Chondrocyte (in vitro differentiated cells): ENCODE measurements at regions not wholly inside any gene's neighbourhood (a gene's known extent, or its start where the extent isn't known, plus 50 kb on each side); places are given as distances from the start of the nearest gene placed in this dataset.

Experiments
- DNase-seq: peaks from one replicate; pipeline ENCODE4 v3.0.0; 2021; ENCODE audit warnings: mixed read lengths, low spot score
- H3K27ac Mint-ChIP-seq: one replicate; pipeline ENCODE4 v1.8.0; 2021; ENCODE audit warnings: mild to moderate bottlenecking, moderate library complexity, mixed read lengths; ENCODE audit not compliant: unreplicated experiment
- H3K27me3 Mint-ChIP-seq: 2 replicates; pipeline ENCODE4 v1.8.0; 2021; ENCODE audit warnings: low read depth, mixed read lengths
- H3K36me3 Mint-ChIP-seq: 2 replicates; pipeline ENCODE4 v1.8.0; 2021; ENCODE audit warnings: low read depth, mixed read lengths
- H3K4me1 Mint-ChIP-seq: 2 replicates; pipeline ENCODE4 v1.8.0; 2021; ENCODE audit warnings: low read depth, mild to moderate bottlenecking, mixed read lengths
- H3K4me3 Mint-ChIP-seq: one replicate; pipeline ENCODE4 v1.8.0; 2021; ENCODE audit warnings: mild to moderate bottlenecking, moderate library complexity, mixed read lengths; ENCODE audit not compliant: unreplicated experiment
- H3K9me3 Mint-ChIP-seq: 2 replicates; pipeline ENCODE4 v1.8.0; 2021; ENCODE audit warnings: low read depth, mixed read lengths
- TF ChIP-seq, protein P1 (sequence below): fragments of 200-600 bp; sonication (generic); IDR thresholded peaks from 2 replicates; pipeline ENCODE4 v1.5.0; 2021; ENCODE audit warnings: antibody characterized with exemption, mild to moderate bottlenecking, moderate library complexity

DNA sequence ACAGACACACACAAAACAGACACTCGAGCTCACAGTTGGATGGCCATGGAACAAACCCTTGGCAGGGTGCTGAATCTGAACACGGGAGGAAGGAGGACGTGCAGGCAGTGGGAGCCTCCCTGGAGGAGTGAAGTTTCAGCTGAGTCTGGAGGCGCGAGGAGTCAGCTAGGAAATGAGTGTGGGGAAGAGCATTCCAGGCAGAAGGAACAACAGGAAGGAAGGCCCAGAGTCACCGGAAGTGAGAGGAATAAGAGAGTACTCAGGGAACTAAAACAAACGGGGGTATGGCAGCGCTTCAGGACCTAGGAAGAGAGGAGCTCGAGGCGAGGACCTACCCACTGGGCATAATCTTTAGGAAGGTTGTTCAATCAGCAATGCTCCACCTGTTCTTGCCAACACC lies 137.3 kb downstream of the SYF2 start:
- H3K27me3 Mint-ChIP-seq = peaks cover 24% of the 10 kb centered on the region
- no peaks in the 10 kb centered on the region for H3K4me1 Mint-ChIP-seq
- TF ChIP-seq, protein P1, sequence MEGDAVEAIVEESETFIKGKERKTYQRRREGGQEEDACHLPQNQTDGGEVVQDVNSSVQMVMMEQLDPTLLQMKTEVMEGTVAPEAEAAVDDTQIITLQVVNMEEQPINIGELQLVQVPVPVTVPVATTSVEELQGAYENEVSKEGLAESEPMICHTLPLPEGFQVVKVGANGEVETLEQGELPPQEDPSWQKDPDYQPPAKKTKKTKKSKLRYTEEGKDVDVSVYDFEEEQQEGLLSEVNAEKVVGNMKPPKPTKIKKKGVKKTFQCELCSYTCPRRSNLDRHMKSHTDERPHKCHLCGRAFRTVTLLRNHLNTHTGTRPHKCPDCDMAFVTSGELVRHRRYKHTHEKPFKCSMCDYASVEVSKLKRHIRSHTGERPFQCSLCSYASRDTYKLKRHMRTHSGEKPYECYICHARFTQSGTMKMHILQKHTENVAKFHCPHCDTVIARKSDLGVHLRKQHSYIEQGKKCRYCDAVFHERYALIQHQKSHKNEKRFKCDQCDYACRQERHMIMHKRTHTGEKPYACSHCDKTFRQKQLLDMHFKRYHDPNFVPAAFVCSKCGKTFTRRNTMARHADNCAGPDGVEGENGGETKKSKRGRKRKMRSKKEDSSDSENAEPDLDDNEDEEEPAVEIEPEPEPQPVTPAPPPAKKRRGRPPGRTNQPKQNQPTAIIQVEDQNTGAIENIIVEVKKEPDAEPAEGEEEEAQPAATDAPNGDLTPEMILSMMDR = no peak
- no peak overlapping the region for H3K27ac Mint-ChIP-seq
- no peak overlapping the region for H3K4me3 Mint-ChIP-seq
- peaks cover 4% of the 10 kb centered on the region for H3K9me3 Mint-ChIP-seq
- peaks cover 2% of the 10 kb centered on the region for H3K36me3 Mint-ChIP-seq
- no peak for DNase-seq

DNA sequence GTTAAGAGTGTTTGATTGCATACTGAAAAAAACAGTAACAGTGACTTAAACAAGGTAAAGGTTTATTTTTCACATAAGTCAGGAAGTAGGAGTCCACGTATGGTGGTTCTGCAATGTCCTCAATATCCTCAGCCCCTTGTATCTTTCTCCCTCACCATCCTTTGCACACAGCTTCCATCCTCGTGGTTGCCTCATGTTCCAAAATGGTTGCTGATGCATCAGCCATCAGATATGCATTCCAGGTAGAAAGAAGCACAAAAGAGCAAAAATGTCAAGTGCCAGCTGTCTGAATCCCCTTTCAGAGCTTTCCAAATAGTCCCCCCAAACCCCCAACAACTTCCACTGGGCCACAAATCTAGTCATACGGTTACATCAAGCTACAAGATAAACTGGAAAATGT lies 138.1 kb downstream of the SYF2 start:
- TF ChIP-seq, protein P1 = no peak
- Mint-ChIP-seq H3K4me3 (no peak overlapping the region), H3K9me3 (peaks cover 4% of the 10 kb centered on the region), H3K36me3 (peaks cover 2% of the 10 kb centered on the region), H3K27me3 (peaks cover 21% of the 10 kb centered on the region), H3K4me1 (no peaks in the 10 kb centered on the region), H3K27ac (no peak overlapping the region)
- no peak for DNase-seq

DNA sequence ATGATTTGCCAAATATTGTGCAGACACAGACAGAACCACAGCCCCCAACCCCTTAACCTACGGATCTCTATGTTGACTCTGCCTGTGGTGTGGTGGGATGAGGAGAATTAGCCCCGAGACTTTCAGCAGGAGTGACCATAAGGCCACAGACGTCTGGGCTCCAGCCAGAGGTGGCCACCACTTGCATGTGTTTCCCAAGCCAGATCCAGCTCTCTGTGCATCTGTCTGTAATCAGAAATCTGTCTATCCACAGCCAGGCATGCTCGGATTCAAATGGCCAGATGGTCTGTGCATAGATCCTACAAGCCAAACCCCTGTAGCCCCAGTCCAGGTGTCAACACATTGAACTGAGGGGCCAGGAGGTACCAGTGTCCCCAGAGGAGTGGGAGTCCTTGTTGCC lies 140.6 kb downstream of the SYF2 start:
- Mint-ChIP-seq H3K4me3 (no peak overlapping the region), H3K27me3 (peaks cover 11% of the 10 kb centered on the region), H3K36me3 (peaks cover 2% of the 10 kb centered on the region), H3K27ac (no peak overlapping the region), H3K9me3 (peaks cover under 1% of the 10 kb centered on the region), H3K4me1 (no peaks in the 10 kb centered on the region)
- DNase-seq = no peak
- TF ChIP-seq, protein P1 = no peak

DNA sequence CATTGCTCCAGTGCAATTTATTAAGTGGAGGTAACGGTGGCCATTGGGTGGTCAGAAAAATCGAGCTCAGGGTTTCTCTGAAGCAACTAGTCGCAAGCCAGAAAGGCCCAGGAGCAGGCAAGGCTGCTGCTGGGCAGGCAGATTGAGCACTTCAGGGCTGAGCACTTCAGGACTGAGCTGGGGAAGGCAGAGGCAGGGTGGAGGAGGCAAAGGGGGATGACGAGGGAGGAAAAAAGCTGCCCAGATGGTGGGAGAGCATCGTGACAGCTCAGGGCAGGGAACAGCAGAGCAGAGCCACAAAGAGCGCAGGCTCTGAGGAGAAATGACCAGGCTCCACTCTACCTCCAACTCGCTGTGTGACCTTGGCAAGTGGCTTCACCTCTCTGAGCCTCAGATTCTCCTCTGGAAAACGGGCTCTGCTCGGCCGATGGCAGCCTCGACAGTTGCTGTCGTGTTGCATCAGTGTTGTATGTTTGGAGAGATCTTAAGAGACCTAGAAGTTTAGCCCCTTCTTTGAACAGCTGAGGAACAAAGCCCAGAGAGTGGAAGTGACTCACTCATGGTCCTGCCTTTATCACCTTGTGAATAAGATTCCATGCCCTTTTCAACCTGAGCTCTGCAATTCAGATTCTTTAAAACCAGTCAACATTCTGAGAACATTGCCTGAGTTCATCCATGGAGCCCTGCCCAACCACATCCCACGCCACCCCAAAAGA lies 141.4 kb downstream of the SYF2 start:
- TF ChIP-seq, protein P1 = no peak
- H3K27me3 Mint-ChIP-seq = peaks cover 10% of the 10 kb centered on the region
- DNase-seq = no peak

DNA sequence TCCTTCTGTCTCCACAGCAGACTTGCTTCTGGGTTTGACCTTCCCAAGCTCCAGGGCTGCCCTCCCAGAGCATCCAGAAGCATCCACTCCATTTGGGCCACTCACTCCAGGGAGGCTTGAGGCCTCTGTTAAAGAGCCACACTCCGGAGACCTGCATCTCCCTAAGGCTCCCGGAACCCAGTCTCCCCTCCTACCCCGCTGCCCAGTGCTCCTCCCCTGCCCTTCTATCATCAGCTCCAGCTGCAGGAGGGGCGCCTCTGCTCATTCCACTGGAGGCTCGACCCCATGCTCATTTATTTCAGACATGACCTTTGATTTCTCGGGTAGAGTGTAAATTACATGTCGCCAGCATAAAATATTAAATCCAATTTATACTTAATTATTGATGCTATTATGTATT lies 142.5 kb downstream of the SYF2 start:
- TF ChIP-seq, protein P1 = no peak
- H3K4me3 Mint-ChIP-seq = no peak overlapping the region
- no peaks in the 10 kb centered on the region for H3K4me1 Mint-ChIP-seq
- H3K27me3 Mint-ChIP-seq = peaks cover 16% of the 10 kb centered on the region
- no peak overlapping the region for H3K27ac Mint-ChIP-seq
- no peaks in the 10 kb centered on the region for H3K36me3 Mint-ChIP-seq
- no peak for DNase-seq
- no peaks in the 10 kb centered on the region for H3K9me3 Mint-ChIP-seq

More for the DNA sequence above, 141.4 kb downstream of the SYF2 start:
- peaks cover under 1% of the 10 kb centered on the region for H3K36me3 Mint-ChIP-seq
- H3K4me1 Mint-ChIP-seq = no peaks in the 10 kb centered on the region
- H3K4me3 Mint-ChIP-seq = no peak overlapping the region
- H3K27ac Mint-ChIP-seq = no peak overlapping the region
- no peaks in the 10 kb centered on the region for H3K9me3 Mint-ChIP-seq
